HG03108 (cell line): ENCODE measurements at regions not wholly inside any gene's neighbourhood (a gene's known extent, or its start where the extent isn't known, plus 50 kb on each side); places are given as distances from the start of the nearest gene placed in this dataset.

Experiments used
- ATAC-seq: cut with Tn5 transposase; IDR thresholded peaks from one replicate; pipeline ENCODE4 v1.9.1; 2021; ENCODE audit warnings: moderate library complexity; ENCODE audit not compliant: unreplicated experiment

DNA sequence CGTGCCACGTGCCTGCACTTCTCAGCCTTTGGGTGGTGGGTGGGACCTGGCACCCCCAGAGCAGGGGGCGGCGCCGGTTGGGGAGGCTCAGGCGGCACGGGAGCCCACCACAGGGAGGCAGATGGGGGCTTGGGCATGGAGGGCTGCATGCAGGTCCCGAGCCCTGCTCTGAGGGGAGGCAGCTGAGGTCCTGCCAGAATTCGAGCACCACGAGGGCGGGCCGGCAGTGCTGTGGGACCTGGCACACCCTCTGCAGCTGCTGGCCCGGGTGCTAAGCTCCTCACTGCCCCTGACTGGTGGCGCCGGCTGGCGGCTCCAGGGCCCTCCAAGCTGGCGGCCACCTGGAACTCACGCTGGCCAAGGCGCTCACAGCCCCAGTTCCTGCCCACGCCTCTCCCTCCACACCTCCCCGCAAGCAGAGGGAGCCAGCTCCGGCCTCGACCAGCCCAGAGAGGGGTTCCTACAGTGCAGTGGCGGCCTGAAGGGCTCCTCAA, 1176.8 kb upstream of the GYPC start:
- ATAC-seq: no peak

DNA sequence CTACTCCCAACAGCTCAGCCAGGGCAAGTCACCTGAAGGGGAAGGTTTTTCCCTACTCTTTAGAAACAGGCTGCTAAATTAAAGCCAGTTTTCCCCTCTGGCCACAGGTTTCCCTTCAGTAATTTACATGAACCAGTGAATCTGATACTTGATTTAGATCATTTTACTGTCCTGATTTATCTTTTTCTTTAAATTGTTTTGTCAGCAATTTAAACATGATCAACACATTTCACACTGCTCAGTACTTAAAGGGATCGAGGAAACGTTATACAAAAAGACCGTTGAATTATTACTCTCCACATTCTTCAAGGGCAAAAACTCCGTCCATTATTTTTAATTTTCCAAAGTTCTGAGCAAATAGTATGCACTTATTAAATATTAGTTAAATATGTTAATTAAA, 1165.7 kb upstream of the GYPC start:
- no peak for ATAC-seq

DNA sequence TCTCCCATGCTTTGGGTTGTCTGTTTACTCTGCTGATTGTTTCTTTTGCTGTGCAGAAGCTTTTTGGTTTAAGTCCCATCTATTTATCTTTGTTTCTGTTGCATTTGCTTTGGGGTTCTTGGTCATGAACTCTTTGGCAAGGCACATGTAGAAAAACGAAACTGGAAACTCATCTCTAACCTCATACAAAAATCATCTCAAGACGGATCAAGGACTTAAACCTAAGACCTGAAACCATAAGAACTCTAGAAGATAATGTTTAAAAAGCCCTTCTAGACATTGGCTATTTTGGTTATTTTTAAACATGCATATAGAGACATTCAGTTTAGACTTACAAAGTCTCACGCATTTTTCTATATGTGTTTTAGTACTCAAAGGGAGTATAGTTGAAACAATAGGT, 1164.3 kb upstream of the GYPC start:
- no peak for ATAC-seq

DNA sequence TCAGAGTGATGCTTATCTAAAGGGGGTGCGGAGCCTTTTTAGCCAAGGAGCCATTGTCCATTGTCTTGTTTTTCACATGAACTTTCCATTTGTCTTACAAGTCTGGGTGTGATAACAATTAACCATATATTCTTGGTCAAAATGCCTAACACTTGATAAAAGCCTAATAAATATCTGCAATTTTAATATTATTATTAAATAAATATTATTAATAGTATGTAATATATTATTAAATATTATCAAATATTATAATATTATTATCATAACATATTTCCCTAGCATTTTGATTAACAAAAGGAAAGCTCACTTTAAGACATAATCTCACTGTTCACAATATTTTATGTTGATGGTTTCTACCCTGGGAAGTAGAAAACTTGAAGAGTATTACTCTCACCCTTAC, 1143.6 kb upstream of the GYPC start:
- no peak for ATAC-seq

DNA sequence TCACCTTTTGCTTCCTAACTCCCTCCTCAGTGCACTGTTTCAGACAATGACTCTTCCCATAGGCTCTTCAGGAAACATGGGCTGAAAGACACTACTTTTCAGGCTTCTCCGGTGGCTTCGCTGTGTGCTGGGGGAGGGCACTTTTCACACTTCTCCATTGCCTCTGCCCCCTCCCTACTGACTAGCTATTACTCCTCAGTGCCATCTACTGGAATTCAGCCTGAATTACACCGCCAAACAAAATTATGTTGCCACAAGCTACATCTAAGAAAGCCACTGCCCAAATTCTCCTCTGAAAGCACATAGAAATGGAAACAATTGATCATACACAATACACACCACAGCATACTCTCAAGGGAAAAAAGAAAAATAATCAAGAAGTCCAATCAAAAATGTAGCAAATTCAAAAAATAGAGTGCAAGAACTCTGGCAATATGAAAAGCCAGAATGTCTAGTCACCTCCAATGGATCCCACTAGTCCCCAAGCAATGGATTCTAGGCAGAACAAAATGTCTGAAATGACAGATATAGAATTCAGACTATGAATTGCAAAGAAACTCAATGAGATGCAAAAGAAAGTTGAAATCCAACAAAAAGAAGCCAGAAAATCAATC, 1139.4 kb upstream of the GYPC start:
- no peak for ATAC-seq

DNA sequence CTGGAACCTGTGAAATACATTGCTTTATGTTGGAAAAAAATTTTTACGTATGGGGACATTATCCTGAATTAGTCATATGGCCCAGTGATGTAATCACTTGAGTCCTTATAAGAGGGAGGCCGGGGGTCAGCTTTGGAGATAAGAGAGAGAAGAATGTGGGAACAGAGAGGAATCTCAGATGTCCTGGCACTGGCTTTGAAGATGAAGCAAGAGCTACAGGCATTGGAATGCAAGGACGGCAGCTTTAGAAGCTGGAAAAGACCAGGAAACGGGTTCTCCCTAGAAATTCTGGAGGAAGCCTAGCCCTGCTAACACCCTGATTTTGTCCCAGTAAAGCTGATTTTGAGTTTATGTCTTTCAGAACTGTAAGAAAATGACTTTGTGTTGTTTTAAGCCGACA, 1129.9 kb upstream of the GYPC start:
- ATAC-seq: no peak

DNA sequence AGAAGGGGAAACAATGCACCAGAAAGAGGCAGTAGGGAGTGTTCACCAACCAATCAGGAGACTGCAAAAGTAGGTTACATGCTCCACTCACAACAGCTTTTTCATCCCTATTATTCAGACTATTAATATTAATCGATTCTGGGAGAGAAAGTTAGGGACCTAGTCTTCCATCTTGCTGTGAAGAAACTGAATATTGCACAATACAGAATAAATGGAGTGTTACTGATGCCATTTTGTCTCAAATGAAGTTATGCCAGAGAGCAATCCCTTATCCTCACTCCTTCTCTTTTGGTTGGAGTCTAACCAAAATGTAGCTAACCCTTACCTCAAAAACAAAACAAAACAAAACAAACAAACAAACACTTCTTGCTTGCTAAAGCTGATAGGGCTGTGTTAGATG, 1120.9 kb upstream of the GYPC start:
- no peak for ATAC-seq

DNA sequence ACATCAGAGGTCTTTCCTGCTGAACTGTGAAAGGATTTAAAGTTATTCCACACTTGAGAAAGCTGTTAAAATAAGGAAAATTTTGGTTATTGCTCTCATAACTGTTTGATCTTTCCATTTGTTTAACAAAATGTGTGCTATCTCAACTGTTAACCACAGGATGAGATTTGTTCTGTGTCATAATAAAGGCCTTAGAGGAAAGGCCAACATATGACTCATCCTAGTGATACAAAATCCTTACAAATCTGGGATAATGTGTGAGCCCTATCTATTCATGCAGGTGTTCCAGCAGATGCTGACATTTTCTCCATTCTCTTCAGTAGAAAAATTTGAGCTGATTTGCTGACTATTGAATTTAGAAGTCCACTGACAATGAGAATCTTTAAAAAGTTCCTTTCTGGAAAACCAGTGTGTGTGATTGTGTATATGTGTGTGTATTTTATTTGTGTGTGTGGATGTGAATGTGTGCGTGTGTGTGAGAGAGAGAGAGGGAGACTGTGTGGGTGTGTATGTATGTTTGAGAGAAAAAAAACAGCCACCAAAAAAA, 1111.9 kb upstream of the GYPC start:
- no peak for ATAC-seq

DNA sequence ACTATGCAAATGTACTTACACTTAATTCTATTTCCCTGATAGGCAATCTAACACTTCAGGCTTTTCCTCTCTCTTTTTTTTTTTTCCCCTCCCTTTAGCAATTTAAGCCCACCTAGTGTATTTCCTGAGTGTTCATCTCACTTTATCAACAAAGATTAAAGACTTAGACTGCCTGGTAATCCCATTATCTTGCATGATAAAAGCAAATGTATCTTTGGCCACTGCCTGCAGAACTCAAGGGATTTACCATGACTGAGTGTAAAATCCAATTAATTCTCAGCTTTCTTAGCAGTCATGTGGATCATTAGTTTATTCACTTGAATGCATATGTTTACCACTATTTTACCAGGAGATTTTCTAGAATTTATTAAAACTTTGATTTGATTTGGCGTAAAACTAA, 1102.2 kb upstream of the GYPC start:
- ATAC-seq: no peak

DNA sequence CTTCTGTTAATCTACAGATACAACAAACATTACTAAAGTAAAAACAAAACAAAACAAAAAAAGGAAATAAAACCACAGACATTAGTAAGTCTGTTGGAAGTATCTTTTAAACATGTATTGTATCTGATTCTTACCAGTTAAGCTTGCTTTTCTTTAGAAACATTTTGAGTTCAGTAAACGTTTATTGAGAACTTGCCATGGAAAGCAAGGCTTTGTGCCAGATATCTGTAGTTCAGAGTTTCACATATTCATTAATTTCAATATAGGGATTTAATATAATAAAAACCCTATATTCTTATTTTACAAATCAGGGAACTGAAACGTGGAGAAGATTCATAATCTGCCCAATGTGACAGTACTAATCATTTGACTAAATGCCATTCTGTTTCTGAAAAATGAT, 1101.0 kb upstream of the GYPC start:
- ATAC-seq: no peak

DNA sequence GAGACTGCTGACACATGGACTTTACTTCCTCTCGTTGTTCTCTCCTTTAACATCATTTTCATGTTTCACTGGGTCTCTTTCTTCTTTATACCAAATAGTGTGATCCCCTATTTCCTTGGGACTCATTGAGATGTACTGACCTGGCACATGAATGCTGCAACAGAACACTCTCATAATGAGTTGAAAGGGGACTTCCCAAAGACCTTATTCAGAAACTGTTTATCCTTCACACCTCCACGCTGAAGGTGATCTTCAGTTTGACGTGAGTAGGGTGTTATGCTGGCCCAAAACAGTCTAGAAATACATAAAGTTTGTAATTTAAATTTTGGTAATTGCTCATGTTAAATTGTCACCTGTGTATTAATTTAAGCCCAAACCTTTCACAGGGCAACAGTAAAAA, 1096.8 kb upstream of the GYPC start:
- ATAC-seq: no peak

DNA sequence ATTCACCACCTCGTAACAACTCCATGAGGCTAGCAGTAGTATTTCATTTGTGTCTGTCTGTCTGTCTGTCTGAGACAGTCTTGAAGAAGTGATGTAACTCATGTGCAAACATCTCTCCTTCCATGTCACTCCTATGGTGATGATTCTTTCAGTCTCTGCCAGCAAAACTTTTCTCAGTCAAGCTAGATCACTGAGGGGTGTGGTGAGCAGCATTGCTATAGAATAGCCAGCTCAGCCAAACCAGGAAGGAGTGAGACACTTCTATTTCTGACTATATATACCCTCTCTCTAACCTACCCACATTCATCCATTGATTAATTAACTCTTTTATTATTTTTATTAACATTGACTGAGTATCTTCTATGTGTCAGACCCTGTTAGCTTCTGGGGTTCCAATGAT, 1095.1 kb upstream of the GYPC start:
- ATAC-seq: no peak

DNA sequence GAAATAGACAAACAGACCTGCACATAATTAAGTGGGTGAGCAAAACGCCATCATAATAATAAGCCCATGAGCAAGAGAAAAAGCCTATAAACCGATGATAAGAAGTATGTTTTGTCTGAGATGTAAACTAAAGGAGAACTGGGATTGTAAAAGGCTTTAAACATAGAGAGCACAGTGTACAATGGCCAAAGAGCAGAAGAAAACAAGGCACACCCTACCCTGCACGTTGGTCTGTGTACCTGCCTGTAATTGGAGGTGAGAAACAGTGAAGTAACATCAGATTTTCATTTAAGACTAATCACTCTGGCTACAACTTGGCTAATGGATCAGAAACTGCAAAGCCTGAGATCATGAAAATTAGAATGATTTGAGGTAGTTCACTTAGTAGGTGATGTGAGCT, 1094.7 kb upstream of the GYPC start:
- no peak for ATAC-seq

DNA sequence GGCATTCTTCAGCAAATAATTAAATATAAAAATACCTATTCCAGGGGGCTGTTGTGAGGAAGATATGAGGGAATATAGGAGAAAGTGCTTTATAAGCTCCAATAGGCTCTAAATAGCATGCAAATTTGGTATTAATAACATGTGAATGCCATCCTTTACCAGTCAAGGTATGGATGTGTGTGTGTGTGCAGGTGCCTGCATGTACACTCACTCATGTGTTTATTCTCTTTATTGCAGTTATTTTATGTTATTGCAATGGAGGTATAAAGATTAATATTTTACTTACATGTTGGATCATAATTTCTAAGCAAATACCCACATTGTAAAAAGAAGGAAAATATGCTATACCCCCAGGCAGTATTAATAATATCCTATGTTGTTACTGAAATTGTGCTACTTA, 1093.0 kb upstream of the GYPC start:
- no peak for ATAC-seq

DNA sequence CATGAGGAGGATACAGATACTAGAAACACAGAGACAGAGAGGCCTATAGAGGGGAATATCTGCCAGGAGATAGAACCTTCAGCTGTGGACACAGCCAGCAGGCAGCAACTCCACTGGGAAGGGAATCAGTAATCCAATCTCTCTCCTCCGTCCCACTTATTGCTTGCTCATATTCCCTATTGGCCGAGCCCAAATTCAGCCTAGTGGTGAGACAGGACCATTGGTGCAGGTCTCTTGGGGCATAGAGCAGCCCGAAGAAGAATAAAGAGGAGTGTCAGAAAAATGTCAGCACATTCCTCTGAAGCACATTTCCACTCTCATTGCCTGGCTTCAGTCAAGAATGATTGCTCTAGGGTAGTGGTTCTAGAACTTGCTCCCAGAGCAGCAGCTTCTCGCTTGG, 1091.5 kb upstream of the GYPC start:
- ATAC-seq: no peak

DNA sequence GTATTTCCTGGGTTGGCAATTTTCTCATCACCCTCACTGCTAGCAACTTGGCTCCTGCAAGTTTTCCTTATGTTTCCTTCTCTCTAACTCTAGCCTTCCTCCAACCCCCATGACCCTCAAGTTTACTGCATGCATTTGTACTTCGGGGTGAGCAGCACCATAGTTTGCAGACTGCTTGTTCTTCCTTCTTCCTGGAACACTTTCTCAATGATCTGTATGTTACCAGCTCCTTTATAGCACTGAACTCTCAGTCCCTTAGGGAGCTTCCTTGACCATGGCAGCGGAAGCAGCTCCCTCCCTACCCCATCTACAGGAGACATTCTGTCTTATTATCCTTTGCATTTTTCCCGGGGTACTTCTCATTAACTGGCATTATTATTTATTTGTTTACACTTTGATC, 1089.5 kb upstream of the GYPC start:
- no peak for ATAC-seq

DNA sequence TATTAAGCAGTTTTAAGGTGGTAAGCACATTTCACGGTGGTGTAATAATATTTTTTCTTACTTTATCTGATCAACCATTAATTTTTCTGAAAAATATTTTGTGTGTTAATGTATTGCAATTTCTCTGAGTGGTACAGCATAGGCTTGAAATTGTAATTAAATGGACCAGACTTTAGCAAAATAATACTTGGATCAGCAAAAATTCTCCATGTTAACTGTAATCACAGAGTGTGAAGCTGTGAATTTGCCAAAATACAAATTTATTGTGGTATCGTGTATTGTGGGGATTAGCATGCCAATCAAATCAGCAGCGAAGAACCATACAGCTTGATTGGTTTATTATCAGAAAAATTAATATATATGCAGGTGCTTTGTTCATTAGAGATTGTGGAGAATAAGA, 1088.9 kb upstream of the GYPC start:
- ATAC-seq: no peak

DNA sequence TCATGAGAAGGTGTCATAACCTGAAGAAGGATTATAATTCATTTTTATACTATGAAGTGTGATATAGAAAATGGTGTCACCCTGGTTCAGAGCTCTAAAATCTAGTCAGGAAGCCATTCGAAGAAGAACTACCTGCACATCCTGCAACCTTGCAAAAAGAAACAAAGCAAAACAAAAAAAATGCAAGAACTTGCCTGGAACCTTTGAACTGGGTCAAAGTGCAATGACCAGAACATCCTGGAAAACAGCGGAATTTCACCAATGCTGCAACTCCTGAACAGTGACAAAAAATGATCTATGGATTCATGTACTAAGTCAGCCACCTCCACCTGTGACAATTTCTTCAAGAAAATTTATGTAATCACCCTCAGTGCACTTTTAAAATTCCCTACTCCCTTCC, 1083.3 kb upstream of the GYPC start:
- no peak for ATAC-seq

DNA sequence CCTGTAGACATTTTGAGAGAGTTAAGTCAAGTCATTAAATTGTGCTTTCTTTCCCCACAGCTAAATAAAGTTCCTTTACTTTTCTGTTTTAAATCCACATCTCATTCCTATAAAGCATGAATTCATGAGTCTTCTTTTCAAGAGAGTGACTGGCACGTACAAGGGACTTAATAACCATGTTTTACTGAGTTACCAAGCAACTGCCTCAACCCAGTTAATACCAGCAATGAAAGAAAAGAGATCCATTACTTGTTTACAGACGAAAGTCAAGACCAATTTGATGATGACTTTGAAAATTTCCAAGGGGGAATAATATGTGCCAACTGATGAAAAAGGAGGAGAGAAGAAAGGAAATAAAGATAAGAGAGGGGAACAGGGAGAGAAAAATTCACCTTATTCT, 1082.5 kb upstream of the GYPC start:
- no peak for ATAC-seq

DNA sequence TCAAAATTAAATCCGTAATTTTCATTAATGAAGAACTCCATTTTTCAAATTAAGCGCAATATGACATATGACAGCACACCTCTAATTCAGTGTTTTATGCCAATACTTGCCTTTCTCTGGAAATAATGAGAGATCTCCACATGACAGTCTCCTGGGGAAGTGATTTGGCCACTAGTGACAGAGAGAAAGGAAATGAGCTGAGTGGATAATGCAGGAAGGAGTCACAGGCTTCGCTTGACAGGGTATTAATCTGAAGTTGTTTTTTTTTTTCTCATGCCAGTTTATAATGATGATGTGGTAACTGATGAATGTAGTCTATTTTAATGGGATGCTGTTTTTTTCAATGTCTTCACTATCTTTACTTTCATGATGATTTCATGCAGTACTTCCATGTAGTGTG, 1079.4 kb upstream of the GYPC start:
- no peak for ATAC-seq

DNA sequence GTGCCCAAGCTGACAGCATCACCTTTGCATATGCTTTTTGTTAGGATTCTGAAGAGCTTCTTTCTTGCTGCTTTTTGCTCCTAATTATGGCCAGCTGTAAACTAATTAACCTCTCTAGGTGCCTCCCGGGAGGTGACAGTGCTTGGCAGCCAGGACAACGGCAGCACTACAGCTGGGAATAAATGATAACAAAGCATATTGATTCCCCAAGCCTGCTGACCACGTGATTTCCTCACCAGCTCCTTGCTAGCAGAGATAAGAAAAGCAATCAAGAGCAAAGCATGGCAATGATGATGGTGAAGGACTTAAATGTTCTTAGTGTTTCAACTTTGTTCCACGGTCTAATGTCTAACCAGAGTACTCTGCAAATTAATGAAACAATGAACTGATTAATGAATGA, 1074.4 kb upstream of the GYPC start:
- ATAC-seq: no peak

DNA sequence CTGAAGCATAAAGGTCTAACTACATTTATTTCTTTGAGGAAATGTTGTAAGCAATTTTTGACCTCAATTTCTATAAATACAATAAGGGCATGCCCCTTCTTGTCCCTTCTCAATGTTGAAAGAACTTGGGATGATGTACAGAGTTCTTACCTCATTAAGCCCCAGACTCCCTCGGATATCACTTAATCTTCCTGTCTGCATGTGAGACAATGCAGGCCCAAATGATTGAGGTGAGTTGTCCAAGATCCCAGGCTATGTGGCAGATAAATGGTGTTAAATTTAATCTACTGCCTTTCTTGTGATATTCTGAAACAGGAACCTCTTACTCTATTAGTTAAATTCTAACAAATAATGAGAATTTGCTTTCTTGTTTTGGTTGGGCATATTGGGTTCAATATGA, 1073.4 kb upstream of the GYPC start:
- no peak for ATAC-seq

DNA sequence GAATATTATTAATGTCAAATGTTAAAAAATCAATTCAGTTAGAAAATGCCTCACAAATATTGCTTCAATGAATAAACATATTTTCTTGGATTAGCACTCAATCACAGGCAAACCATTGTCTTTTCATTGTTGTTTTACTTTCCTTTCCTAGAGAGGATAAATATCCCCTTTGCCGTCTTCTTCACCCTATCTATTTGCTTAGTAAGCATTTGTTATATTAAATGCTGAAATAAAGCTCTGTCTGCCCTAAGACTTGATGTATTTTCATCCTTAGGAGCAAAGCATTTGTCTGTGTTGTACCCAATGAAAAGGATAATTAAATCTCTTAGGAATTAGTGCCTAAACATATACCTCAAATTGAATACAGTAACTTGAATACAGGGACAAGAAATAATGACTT, 1071.2 kb upstream of the GYPC start:
- ATAC-seq: no peak
